Muscle layer of duodenum (tissue), 2 donors: ENCODE measurements at regions not wholly inside any gene's neighbourhood (a gene's known extent, or its start where the extent isn't known, plus 50 kb on each side); places are given as distances from the start of the nearest gene placed in this dataset.

Experiments
- H3K27ac ChIP-seq: one replicate; pipeline ENCODE4 v1.7.0; 2013; ENCODE audit warnings: mild to moderate bottlenecking, low read length
- H3K27me3 ChIP-seq: one replicate; pipeline ENCODE4 v1.7.0; 2013; ENCODE audit warnings: low read depth, mild to moderate bottlenecking, control low read depth, low read length
- H3K36me3 ChIP-seq, 2 donors: one replicate each; pipeline ENCODE4 v1.7.0; 2013; ENCODE audit warnings: low read length in 2 of 2, control low read depth in 1 of 2, mild to moderate bottlenecking in 1 of 2; ENCODE audit not compliant: insufficient read depth in 2 of 2, control insufficient read depth in 1 of 2
- H3K4me1 ChIP-seq, 2 donors: one replicate each; pipeline ENCODE4 v1.7.0; 2013; ENCODE audit warnings: low read length in 2 of 2, mild to moderate bottlenecking in 2 of 2, control low read depth in 1 of 2, moderate library complexity in 1 of 2; ENCODE audit not compliant: insufficient read depth in 2 of 2, control insufficient read depth in 1 of 2
- H3K4me3 ChIP-seq, 2 donors: one replicate each; pipeline ENCODE4 v1.7.0; 2013; ENCODE audit warnings: low read length in 2 of 2, low read depth in 1 of 2, mild to moderate bottlenecking in 1 of 2
- H3K9me3 ChIP-seq, 2 donors: one replicate each; pipeline ENCODE4 v1.7.0; 2013; ENCODE audit warnings: low read length in 2 of 2, control low read depth in 1 of 2, mild to moderate bottlenecking in 1 of 2; ENCODE audit not compliant: control insufficient read depth in 1 of 2
- donor health status: healthy.

GRCh38 chr18:31233621-31234275 lies 71.1 kb upstream of the DSC1 start:
- H3K36me3 ChIP-seq, result no peaks in the 10 kb centered on the region
- no peaks in the 10 kb centered on the region for H3K27me3 ChIP-seq
- H3K4me1 ChIP-seq, result no peaks in the 10 kb centered on the region
- H3K4me3 ChIP-seq, result no peak overlapping the region
- no peak overlapping the region for H3K27ac ChIP-seq
- H3K9me3 ChIP-seq, result no peaks in the 10 kb centered on the region

- Histone ChIP-seq H3K36me3 (no peaks in the 10 kb centered on the region), H3K4me1 (no peaks in the 10 kb centered on the region), H3K27me3 (no peaks in the 10 kb centered on the region), H3K9me3 (no peaks in the 10 kb centered on the region), H3K4me3 (no peak overlapping the region), H3K27ac (no peak overlapping the region)
Measured at GRCh38 chr18:31235856-31236255, 73.2 kb upstream of the DSC1 start.

- Histone ChIP-seq H3K27me3 (no peaks in the 10 kb centered on the region), H3K27ac (no peak overlapping the region), H3K9me3 (no peaks in the 10 kb centered on the region), H3K4me3 (no peak overlapping the region), H3K4me1 (no peaks in the 10 kb centered on the region), H3K36me3 (no peaks in the 10 kb centered on the region)
Measured at GRCh38 chr18:31237142-31237541, 74.5 kb upstream of the DSC1 start.

- no peaks in the 10 kb centered on the region for H3K36me3 ChIP-seq
Measured at GRCh38 chr18:31241425-31241824, 76.5 kb upstream of the DSG1 start.

GRCh38 chr18:31241900-31242409 lies 76.0 kb upstream of the DSG1 start:
- Histone ChIP-seq H3K9me3 (no peaks in the 10 kb centered on the region), H3K4me1 (peaks cover 0 to 3% of the 10 kb centered on the region in 2 donors), H3K27ac (no peak overlapping the region), H3K36me3 (no peaks in the 10 kb centered on the region), H3K4me3 (no peak overlapping the region), H3K27me3 (no peaks in the 10 kb centered on the region)

More at GRCh38 chr18:31241425-31241824, 76.5 kb upstream of the DSG1 start:
- H3K4me3 ChIP-seq, result no peak overlapping the region
- peaks cover 0 to 3% of the 10 kb centered on the region in 2 donors for H3K4me1 ChIP-seq
- no peak overlapping the region for H3K27ac ChIP-seq
- no peaks in the 10 kb centered on the region for H3K27me3 ChIP-seq
- H3K9me3 ChIP-seq, result no peaks in the 10 kb centered on the region

- Histone ChIP-seq H3K27ac (peak overlapping the region; percentile 42), H3K9me3 (no peaks in the 10 kb centered on the region), H3K4me3 (peak overlapping the region in 1 of 2 donors; percentile 2), H3K36me3 (no peaks in the 10 kb centered on the region), H3K27me3 (no peaks in the 10 kb centered on the region), H3K4me1 (peaks cover 0 to 3% of the 10 kb centered on the region in 2 donors)
Measured at GRCh38 chr18:31243740-31244512, 74.0 kb upstream of the DSG1 start.

GRCh38 chr18:31244771-31245394 lies 73.1 kb upstream of the DSG1 start:
- H3K27ac ChIP-seq, result no peak overlapping the region
- no peaks in the 10 kb centered on the region for H3K36me3 ChIP-seq

GRCh38 chr18:31245820-31246219 lies 72.1 kb upstream of the DSG1 start:
- H3K27ac ChIP-seq, result no peak overlapping the region

More at GRCh38 chr18:31244771-31245394, 73.1 kb upstream of the DSG1 start:
- H3K9me3 ChIP-seq, result no peaks in the 10 kb centered on the region
- peaks cover 0 to 3% of the 10 kb centered on the region in 2 donors for H3K4me1 ChIP-seq
- H3K4me3 ChIP-seq, result peak overlapping the region in 1 of 2 donors; percentile 26
- H3K27me3 ChIP-seq, result no peaks in the 10 kb centered on the region

GRCh38 chr18:31246460-31246859 lies 71.5 kb upstream of the DSG1 start:
- Histone ChIP-seq H3K27me3 (no peaks in the 10 kb centered on the region), H3K4me1 (peaks cover 0 to 3% of the 10 kb centered on the region in 2 donors), H3K4me3 (no peak overlapping the region), H3K9me3 (no peaks in the 10 kb centered on the region), H3K36me3 (no peaks in the 10 kb centered on the region), H3K27ac (no peak overlapping the region)

More at GRCh38 chr18:31245820-31246219, 72.1 kb upstream of the DSG1 start:
- Histone ChIP-seq H3K27me3 (no peaks in the 10 kb centered on the region), H3K9me3 (no peaks in the 10 kb centered on the region), H3K4me3 (no peak overlapping the region), H3K36me3 (no peaks in the 10 kb centered on the region), H3K4me1 (peaks cover 0 to 3% of the 10 kb centered on the region in 2 donors)

GRCh38 chr18:31247574-31248199 lies 70.3 kb upstream of the DSG1 start:
- H3K27ac ChIP-seq, result no peak overlapping the region
- H3K27me3 ChIP-seq, result no peaks in the 10 kb centered on the region
- H3K4me3 ChIP-seq, result no peak overlapping the region
- H3K36me3 ChIP-seq, result no peaks in the 10 kb centered on the region
- peaks cover 0 to 3% of the 10 kb centered on the region in 2 donors for H3K4me1 ChIP-seq
- no peaks in the 10 kb centered on the region for H3K9me3 ChIP-seq
